HuH-7.5 (cell line): ENCODE measurements at regions not wholly inside any gene's neighbourhood (a gene's known extent, or its start where the extent isn't known, plus 50 kb on each side); places are given as distances from the start of the nearest gene placed in this dataset.
"Not testable (repeated sequence)": the region's sequence is repeated elsewhere in the genome, so short reads cannot be mapped to it uniquely, and the experiment has no call there.

ENCODE experiments used
- DNase-seq: peaks from one replicate; pipeline ENCODE4 v3.0.0; 2011; ENCODE audit warnings: low spot score

DNA sequence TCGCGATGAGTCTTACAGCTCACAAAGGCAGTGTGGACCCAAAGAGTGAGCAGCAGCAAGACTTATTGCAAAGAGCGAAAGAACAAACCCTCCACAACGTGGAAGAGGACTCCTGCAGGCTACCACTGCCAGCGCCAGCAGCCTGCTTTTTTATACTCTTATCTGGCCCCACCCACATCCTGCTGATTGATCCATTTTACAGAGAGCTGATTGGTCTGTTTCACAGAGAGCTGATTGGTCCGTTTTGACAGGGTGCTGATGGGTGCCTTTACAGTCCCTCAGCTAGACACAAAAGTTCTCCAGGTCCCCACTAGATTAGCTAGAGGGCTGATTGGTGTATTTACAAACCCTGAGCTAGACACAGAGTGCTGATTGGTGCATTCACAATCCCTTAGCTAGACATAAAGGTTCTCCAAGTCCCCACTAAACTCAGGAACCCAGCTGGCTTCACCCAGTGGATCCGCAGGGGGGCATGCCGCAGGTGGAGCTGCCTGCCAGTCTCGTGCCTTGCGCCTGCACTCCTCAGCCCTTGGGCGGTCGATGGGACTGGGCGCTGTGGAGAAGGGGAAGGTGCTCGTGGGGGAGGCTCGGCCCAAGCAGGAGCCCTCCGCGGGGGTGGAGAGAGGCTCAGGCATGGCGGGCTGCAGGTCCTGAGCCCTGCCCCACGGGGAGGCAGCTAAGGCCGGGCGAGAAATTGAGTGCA is 75.7 kb downstream of the QDPR start:
- DNase-seq = not testable (repeated sequence)

DNA sequence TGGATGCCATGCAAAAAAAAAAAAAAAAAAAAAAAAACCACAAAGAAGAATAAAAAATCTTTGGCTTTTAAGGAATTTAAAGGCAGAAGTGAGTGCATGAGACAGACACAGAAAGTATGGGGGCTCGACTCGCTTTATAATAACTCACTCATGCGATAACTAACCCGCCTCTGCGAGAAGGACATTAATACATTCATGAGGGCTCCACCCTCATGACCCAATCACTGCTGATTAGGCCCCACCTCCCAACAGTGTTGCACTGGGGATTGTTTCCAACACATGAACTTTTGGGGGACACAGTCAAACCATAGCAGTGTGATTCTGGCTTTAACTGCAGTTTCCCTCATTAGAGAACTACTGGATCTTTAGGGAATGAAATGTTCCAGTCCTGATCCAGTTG is 78.1 kb downstream of the QDPR start:
- DNase-seq = no peak

DNA sequence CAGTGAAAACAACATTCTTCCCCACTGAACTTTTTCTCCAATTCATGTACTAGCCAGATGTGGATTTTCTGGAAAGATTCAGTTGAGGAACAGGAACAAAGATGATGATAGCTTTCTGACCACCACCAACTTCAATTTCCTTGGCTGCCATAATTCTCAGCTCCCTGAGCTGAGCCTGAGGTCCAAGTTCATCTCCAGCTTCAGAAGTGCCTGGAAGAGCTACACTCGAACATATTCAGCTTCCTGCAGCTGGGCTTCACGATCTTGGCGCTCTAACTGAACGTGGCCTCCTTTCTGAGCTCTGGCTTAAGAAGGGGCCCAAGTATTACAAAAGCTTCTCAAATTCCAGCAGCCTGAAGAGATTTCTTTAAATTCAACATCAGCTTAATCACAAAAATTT is 83.9 kb downstream of the QDPR start:
- DNase-seq = no peak

DNA sequence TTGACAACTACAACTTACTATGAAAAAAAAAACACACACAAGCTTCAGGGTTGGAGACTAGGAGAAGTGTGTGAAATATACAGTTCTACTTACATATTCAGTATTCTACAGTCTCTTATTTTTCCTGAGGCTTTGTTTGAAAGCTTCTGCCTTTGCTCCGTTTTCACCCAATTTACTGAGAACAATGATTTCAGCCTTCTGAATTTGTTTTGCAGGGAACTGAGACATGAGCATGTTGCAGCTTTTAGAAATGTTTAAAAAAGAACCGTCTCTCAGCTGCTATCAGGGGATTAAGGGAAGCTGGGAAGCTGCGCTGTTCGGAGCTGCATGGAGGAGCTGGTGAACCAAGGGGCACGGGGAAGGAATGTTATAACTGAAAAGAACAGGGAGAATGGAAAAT is 85.7 kb downstream of the QDPR start:
- DNase-seq = no peak

DNA sequence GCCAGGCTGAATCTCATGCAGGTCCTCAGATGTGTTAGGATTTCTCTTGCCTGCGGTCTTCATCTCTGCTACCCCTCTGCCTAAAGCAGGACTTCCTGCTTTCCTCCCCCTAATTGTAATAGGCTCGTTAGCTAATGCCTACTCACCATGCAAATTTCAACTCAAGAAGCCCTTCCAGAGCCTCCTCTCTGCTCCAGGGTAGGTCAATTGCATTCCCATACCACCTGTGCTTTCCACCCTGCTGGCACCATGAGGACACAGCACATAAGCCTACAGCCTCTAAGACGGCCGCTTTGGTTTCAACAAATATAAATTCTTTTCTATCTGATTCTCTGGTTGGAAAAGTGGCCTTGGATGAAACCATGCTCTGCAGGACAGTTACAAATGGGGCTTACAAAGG is 93.9 kb downstream of the QDPR start:
- DNase-seq = no peak

DNA sequence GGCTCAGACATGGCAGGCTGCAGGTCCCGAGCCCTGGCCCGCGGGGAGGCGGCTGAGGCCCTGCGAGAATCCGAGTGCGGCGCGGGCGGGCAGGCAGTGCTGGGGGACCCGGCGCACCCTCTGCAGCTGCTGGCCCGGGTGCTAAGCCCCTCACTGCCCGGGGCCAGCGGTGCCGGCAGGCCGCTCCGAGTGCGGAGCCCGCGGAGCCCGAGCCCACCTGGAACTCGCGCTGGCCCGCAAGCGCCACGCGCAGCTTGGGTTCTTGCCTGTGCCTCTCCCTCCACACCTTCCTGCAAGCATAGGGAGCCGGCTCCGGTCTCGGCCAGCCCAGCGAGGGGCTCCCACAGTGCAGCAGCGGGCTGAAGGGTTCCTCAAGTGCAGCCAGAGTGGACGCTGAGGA is 97.5 kb downstream of the QDPR start:
- no peak for DNase-seq

DNA sequence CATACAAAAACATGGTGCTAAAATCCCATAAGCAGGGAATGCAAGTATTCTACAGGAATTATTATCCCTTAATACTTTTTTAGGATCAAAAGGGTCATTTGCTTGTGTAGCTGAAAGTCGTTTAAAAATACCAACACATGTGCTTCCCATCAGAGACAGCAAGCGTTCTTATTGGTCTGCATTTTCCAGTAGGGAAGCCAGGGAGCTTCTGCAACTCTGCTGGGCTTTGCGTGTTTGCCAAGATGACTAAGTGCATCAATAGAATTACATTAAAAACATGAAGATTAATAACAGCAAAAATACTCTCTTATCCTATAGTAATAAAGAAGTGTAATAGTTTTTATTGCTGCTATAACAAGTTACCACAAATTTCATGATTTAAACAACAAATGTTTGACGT is 111.2 kb downstream of the QDPR start:
- no peak for DNase-seq

DNA sequence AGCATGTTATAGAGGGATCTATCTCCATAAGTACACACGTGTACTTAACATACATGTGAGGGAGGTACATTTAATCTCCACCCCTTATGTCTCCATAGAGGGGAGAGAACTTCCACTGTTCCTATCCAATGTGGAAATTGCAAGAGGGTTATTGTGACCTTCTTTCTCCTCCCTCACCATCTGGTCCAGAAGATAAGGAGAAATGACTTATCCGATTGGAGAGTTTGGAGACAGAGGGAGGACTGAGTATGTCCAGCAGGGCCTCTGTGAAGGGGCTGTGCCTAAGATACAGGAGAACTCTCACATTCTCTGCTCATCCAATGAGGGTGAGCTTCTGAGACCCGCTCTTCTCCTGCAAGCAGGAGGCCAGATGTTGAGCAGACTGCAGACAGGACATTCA is 113.1 kb downstream of the QDPR start:
- DNase-seq = no peak

DNA sequence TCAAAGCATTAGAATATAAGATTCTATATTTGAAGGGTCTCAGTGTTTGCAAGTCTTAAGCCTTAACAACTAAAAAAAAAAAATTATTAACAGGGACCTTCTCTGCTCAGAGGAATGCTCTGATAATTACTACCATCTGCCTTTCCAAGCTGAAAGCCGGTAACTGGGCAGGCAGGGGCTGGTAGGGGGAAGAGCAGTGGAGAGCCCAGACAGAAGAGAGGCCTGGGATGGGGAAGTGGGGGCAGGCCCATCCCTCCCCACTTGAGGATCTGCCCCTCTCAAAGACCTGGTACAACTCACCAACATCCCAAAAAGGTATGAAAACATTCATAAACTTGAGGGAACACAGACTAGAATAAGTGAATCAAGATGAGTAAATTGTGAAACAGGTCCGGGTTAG is 113.9 kb downstream of the QDPR start:
- no peak for DNase-seq

DNA sequence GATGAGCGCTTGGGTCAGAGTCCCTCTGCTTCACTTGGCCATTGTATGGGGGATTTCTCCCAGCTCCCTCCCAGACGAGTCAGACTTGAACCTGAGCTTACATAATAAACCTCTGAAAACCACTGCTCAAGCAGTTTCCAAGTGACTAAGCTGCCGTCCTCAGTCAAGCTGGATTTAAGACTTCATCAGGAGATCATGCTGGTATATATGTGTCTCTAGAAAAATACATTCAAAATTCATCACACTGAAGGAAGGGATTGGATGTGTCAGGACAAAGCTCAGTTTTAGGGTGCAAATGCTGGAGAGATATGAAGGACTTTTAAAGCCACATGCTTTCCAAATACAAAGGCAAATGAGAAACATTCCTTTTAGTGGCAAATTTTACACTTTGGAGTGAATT is 114.3 kb downstream of the QDPR start:
- no peak for DNase-seq

DNA sequence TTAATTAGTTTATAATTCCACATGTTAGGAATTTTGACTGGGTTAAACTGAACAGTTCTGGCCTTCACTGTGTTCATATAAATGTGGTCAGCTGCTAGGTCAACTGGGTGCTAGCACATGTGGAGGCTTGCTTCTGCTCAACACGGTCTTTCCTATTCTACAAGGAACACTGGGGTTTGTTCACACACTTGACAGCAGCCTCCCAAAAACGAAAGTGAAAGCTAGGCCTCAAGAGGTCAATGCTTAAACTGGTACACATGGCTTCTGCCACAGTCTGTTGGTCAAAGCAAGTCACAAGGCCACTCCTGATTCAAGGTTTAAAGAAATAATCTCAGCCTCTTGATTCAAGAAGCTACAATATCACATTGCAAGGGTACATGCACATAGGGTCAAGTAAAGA is 126.5 kb downstream of the QDPR start:
- no peak for DNase-seq

DNA sequence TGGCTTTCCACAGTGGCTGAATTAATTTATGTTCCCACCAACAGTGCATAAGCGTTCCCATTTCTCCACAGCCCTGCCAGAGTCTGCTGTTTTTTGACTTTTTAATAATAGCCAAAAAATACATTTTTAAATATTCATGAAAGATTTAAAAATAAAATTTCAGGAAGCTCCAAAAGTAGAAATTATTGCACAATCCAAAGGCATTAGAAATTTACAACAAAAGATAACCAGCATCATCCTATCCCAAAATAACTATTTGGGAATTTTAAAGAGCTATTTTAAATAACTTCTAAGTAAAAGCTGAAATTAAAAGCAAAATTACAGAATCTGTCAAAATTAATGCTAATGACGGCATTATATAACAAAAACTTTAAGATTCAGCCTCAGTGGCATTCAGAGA is 131.5 kb downstream of the QDPR start:
- no peak for DNase-seq

DNA sequence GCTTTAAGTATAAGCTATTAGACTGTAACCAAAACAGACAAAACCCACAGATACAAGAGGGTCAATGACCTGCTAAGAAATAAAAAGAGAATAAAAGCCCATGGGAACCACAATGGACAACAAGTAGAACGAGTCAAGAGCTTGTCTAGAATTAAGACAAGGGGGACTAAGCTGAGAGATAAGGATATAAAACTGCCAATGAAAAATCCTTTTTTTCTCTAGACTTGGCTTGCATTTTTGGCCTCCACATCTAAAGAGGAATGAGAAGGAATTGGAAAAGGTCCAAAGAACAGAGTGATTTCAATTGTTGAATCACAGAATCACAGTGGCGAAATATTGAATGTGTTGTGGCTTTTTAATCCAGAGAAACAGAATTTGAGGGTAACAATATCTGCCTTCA is 135.7 kb downstream of the QDPR start:
- no peak for DNase-seq

DNA sequence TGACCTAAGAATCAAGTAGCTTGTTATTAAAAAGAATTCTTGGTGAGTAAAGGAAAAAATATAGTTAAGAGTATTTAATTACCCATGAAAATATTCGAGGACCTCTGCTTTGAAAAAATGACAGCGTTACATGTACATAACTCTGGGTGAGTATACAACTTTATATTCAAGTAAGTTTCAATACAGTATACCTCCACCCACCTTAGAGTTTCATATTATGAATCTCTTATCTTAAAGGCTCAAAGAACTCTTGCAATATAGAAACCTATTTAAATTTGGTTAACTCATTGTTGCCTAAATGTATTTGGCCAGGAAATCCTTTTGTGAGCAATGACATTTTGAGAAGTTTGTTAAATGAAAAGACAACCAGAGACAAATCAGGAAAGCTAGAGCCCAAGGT is 138.2 kb downstream of the QDPR start:
- no peak for DNase-seq

DNA sequence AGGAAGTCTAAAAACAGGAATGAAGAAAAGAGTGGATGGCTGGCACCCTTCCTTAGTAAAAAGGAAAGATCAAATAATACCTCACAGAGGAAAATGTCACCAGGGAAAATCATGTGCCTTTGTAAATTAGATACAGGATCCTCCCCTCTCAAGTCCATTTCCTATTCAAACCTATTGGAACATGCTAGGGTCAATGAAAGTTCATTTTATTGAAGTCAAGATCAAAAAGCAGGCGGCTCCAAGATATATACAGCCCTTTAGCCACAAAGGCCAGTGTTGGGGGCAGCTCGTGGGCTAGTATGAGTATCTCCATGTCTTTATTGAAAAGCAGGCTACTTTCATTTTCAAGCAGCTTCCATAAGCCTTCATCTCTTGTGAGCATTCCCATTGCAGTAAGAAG is 141.1 kb downstream of the QDPR start:
- no peak for DNase-seq

DNA sequence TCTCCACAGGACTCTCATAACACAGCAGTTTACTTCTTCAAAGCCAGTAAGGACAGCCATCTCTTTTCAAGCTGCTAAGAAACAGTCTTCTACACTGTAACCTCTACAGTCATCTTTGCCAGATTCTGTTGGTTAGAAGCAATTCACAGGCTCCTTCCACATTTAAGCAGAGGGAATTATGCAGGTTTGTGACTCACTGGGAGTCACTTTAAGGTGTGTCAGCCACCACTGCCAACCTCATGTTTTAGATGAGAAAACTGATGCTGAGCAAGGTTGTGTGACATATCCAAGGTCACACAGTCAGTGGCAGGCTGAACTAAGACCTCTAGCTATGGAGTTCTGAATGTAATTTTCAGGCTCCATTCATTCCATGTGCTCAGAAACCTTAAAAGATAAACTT is 143.5 kb downstream of the QDPR start:
- no peak for DNase-seq

DNA sequence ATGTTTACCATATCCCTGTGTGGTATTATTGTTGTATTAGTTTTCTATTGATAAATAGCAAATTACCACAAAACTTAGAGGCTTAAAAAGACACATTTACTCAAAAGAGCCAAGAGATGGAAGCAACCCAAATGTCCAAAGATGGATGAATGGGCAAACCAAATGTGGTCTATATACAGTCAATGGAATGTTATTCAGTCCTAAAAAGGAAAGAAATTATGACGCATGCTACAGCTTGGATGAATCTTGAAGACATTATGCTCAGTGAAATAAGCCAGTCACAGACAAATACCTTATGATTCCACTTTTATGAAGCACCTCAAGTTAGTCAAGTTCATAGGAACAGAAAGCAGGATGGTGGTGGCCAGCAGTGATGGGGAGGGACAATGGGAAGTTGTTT is 144.7 kb downstream of the QDPR start:
- no peak for DNase-seq

DNA sequence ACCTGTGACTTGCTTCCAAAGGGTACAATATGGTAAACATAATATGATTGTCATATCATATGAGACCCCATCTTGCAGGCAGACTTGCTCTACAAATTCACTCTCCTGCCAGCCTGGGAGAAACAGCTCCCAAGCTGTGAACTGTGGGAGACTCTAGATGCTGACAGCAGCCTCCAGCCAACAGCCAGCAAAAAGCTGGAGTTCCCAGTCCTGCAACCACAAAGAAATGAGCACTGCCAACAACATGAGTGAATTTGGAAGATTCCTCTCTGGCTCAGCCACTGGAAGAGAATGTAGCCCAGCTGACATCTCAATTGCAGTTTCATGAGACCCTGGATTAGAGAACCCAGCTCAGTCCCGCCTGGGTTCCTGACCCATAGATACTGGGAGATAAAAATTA is 145.4 kb downstream of the QDPR start:
- no peak for DNase-seq

DNA sequence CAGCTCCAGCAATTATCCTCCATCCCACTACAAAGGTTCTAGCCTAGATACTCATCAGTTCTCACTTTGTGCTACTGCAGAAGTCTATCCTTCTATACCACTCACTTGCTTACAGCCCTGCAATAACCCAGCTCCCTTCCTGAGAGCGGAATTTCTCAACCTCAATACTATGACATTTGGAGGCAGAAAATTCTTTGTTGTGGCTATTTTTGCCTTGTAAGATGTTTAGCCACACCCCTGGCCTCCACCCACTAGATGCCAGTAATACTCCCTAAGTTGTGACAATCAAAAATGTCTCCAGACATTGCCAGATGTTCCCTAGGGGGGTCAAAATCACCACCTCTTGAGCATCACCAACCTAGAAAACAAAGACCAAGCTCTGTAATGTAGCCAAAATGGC is 149.5 kb downstream of the QDPR start:
- DNase-seq = no peak

DNA sequence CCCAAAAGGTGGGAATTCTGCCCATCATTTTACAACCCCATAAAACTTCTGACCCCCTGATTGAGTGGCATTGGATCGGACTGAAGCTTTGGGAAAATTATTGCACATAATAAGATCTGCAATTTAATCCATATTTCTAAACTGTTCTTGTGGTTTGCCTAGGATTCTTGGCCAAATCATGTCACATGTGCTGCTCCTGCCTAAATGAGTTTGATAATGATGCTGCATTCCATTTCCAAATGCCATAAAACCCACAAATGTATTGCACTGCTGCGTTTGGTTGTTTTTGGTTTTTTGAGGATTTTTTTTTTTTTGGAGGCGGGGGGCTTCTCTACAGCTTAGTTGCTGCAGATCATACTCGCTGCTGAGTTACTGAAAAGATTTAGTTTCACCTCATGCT is 153.6 kb downstream of the QDPR start:
- DNase-seq = no peak

DNA sequence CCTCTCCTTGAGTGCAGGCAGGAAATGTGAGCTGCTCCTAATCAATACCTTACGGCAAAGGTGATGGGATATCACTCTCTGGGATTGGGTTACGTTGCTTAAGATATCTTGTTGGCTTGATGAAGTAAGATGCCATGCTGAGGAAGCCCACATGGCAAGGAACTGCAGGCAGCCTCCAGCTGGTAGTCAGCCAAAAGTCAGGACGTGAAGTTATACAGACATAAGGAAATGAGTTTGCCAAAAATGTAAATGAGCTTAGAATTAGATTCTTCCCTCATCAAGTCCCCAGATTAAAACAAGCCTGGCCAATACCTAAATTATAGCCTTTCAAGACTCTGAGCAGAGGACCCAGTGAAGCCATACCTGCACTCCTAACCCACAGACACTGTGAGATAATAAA is 155.0 kb downstream of the QDPR start:
- DNase-seq = no peak

DNA sequence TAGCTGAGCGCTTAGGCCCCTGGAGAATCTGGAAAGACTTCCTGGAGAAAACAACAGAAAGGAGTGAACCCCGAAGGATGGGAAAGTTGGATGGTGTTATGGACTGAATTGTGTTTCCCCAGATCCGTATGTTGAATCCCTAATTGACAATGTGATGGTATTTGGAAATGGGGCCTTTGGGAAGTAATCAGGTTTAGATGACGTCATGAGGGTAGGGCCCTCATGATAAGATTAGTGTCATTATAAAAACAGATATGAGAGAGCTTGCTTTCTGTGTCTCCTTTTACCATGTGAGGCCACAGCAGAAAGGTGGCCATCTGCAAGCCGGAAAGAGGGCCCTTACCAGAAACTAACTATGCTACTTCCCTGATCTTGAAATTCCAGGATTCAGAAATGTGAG is 159.5 kb downstream of the QDPR start:
- no peak for DNase-seq

DNA sequence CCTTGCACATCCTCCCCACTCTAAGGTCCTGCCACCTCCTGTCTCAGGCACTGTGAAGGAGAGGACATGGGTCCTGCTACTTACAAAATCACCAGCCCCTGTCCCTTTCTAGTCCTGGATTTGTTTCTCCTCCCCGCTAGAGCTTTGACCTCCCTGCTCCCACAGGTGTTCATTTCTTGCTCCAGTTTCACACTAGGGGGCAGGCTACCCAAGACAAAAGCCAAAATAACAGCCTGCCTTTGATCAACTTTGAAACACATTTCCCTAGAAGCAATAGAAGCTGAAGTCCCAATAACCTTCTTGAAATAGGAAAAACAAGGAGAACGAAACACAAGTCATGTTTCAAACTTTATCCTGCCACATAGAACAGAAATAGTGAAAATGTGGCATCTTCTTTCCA is 164.4 kb downstream of the QDPR start:
- DNase-seq = peak; percentile 43

DNA sequence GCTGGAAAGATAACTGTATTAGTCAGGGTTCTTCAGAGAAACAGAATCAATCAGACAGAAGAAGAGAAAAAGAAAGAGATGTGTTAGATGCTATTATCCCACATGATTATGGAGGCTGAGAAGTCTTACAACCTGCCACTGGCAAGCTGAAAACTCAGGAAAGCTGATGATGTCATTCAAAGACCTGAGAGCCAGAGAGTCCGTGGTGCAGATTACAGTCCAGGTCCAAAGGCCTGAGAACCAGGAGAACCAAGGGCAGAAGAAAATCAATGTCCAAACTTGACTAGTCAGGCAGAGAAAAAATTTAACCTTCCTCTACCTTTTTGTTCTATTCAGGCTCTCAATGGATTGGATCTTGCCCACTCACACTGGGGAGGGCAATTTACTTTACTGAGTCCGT is 172.5 kb downstream of the QDPR start:
- no peak for DNase-seq

DNA sequence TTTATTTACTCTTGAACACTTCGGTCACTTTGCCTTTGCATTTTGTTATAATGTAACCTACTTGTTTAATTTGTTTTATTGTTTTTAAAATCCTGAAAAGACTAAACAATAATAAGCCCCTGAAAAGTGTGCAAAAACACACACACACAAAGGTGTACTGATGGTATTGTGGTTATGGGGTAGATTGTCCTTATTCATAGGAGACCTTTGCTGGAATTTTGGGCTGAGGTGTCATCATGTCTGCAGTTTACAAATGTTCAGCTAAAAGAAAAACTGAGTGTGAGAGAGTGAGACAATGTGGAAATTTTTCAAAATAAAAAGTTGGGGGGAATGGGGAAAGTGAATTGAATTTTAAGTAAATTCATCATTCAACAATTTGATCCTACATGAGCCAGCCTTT is 174.9 kb downstream of the QDPR start:
- DNase-seq = no peak
